ENCODE measurements at regions not wholly inside any gene's neighbourhood (a gene's known extent, or its start where the extent isn't known, plus 50 kb on each side); places are given as distances from the start of the nearest gene placed in this dataset.

- intact Hi-C loops (cut with DNase I; ENCODE audit: low total_unique reads), result loop anchor here (5.0 to 10.0 kb wide), 2 partner anchors 61 to 249 kb away; no protein-coding TSS in a partner anchor
- Histone ChIP-seq H3K36me3 (no peaks in the 10 kb centered on the region), H3K4me1 (no peaks in the 10 kb centered on the region), H3K27ac (no peak overlapping the region), H3K4me3 (no peak overlapping the region), H3K27me3 (no peaks in the 10 kb centered on the region), H3K9me3 (peaks cover 0 to 3% of the 10 kb centered on the region in 2 donors)
- in situ Hi-C loops (cut with MboI; ENCODE audit: low pct_ligation_motif_present in 1 of 4, low pct_unique_long_range_greater_than_20kb in 1 of 4, low sequenced_read_pairs in 3 of 4), result no loop called here
- 79 to 89% methylated on average over 5 to 35 of the region's 35 CpGs for WGBS, 2 donors (ENCODE audit: low coverage in 1 of 2)
- TF ChIP-seq EP300 (IDR thresholded peaks at IDR 0.05; ENCODE audit: low read depth) (no peak), POLR2AphosphoS5 (IDR thresholded peaks at IDR 0.05) (no peak), POLR2A (IDR thresholded peaks at IDR 0.05) (no peak), CTCF (IDR thresholded peaks at IDR 0.05) (no peak)
- DNase-seq, result no peak
Measured at GRCh38 chr7:415646-416525, 103.8 kb downstream of the PDGFA start.

- no peak overlapping the region for H3K27ac ChIP-seq
- no peak overlapping the region for H3K4me3 ChIP-seq
- H3K36me3 ChIP-seq, result no peaks in the 10 kb centered on the region
- intact Hi-C loops (cut with DNase I; ENCODE audit: low total_unique reads), result loop anchor here (5.0 to 10.0 kb wide), 2 partner anchors 62 to 250 kb away; no protein-coding TSS in a partner anchor
- 92% methylated on average over 25 of the region's 25 CpGs; no CpG with 5 or more reads in 1 of the 2 donors for WGBS, 2 donors (ENCODE audit: low coverage in 1 of 2)
- peaks cover 0 to 3% of the 10 kb centered on the region in 2 donors for H3K9me3 ChIP-seq
- TF ChIP-seq CTCF (IDR thresholded peaks at IDR 0.05), result no peak
- no peak for TF ChIP-seq POLR2A (IDR thresholded peaks at IDR 0.05)
- no peak for TF ChIP-seq POLR2AphosphoS5 (IDR thresholded peaks at IDR 0.05)
- TF ChIP-seq EP300 (IDR thresholded peaks at IDR 0.05; ENCODE audit: low read depth), result no peak
- in situ Hi-C loops (cut with MboI; ENCODE audit: low pct_ligation_motif_present in 1 of 4, low pct_unique_long_range_greater_than_20kb in 1 of 4, low sequenced_read_pairs in 3 of 4), result no loop called here
- DNase-seq, result no peak
- no peaks in the 10 kb centered on the region for H3K27me3 ChIP-seq
- no peaks in the 10 kb centered on the region for H3K4me1 ChIP-seq
Measured at GRCh38 chr7:416761-417624, 102.7 kb downstream of the PDGFA start.

GRCh38 chr7:417625-417889 lies 102.1 kb downstream of the PDGFA start:
- Histone ChIP-seq H3K27ac (no peak overlapping the region), H3K9me3 (peaks cover 0 to 3% of the 10 kb centered on the region in 2 donors), H3K27me3 (no peaks in the 10 kb centered on the region), H3K4me3 (no peak overlapping the region), H3K4me1 (no peaks in the 10 kb centered on the region), H3K36me3 (no peaks in the 10 kb centered on the region)
- intact Hi-C loops (cut with DNase I; ENCODE audit: low total_unique reads) (loop anchor here (5.0 to 10.0 kb wide), 2 partner anchors 63 to 250 kb away; no protein-coding TSS in a partner anchor), in situ Hi-C loops (cut with MboI; ENCODE audit: low pct_ligation_motif_present in 1 of 4, low pct_unique_long_range_greater_than_20kb in 1 of 4, low sequenced_read_pairs in 3 of 4) (no loop called here)
- 94 to 100% methylated on average over 2 to 5 of the region's 5 CpGs for WGBS, 2 donors (ENCODE audit: low coverage in 1 of 2)
- no peak for TF ChIP-seq CTCF (IDR thresholded peaks at IDR 0.05)
- no peak for TF ChIP-seq EP300 (IDR thresholded peaks at IDR 0.05; ENCODE audit: low read depth)
- TF ChIP-seq POLR2A (IDR thresholded peaks at IDR 0.05), result no peak
- TF ChIP-seq POLR2AphosphoS5 (IDR thresholded peaks at IDR 0.05), result no peak
- no peak for DNase-seq

- 75 to 90% methylated on average over 6 to 7 of the region's 7 CpGs for WGBS, 2 donors (ENCODE audit: low coverage in 1 of 2)
- Histone ChIP-seq H3K27me3 (no peaks in the 10 kb centered on the region), H3K4me1 (no peaks in the 10 kb centered on the region), H3K27ac (no peak overlapping the region), H3K9me3 (peaks cover 0 to 3% of the 10 kb centered on the region in 2 donors), H3K4me3 (no peak overlapping the region), H3K36me3 (no peaks in the 10 kb centered on the region)
- DNase-seq, result no peak
- in situ Hi-C loops (cut with MboI; ENCODE audit: low pct_ligation_motif_present in 1 of 4, low pct_unique_long_range_greater_than_20kb in 1 of 4, low sequenced_read_pairs in 3 of 4), result no loop called here
- TF ChIP-seq POLR2A (IDR thresholded peaks at IDR 0.05), result no peak
- TF ChIP-seq EP300 (IDR thresholded peaks at IDR 0.05; ENCODE audit: low read depth), result no peak
- no peak for TF ChIP-seq CTCF (IDR thresholded peaks at IDR 0.05)
- TF ChIP-seq POLR2AphosphoS5 (IDR thresholded peaks at IDR 0.05), result no peak
- intact Hi-C loops (cut with DNase I; ENCODE audit: low total_unique reads), result loop anchor here (5.0 to 10.0 kb wide), 2 partner anchors 63 to 251 kb away; no protein-coding TSS in a partner anchor
Measured at GRCh38 chr7:417973-418601, 101.6 kb downstream of the PDGFA start.

Data from transverse colon (tissue), 4 donors.